ENCODE measurements at regions not wholly inside any gene's neighbourhood (a gene's known extent, or its start where the extent isn't known, plus 50 kb on each side); places are given as distances from the start of the nearest gene placed in this dataset.
A peak's percentile ranks its signal among the peaks of the same experiment; 100 is the strongest.
"Not testable (repeated sequence)": the region's sequence is repeated elsewhere in the genome, so short reads cannot be mapped to it uniquely, and the experiment has no call there.

GRCh38 chr2:176907341-176907740, 305.3 kb upstream of the HNRNPA3 start:
- ChIA-PET CTCF (no interaction called here), POLR2A (no interaction called here)
- H3K27ac Mint-ChIP-seq = no peak overlapping the region
- H3K9me3 Mint-ChIP-seq = peaks cover 0 to 7% (median 0%) of the 10 kb centered on the region in 11 donors
- peaks cover 0 to 18% (median 7%) of the 10 kb centered on the region in 5 donors for H3K27me3 Mint-ChIP-seq
- H3K4me1 ChIP-seq (ENCODE audit: control insufficient read depth in 2 of 2, insufficient read depth in 2 of 2, low read length in 2 of 2) = no peaks in the 10 kb centered on the region
- peaks cover 0 to 5% (median 0%) of the 10 kb centered on the region in 5 donors for H3K36me3 Mint-ChIP-seq
- no peak for ATAC-seq
- intact Hi-C loops (cut with micrococcal nuclease) = no loop called here
- H3K4me1 Mint-ChIP-seq = peaks cover 0 to 6% (median 0%) of the 10 kb centered on the region in 7 donors
- no peaks in the 10 kb centered on the region for H3K9me3 ChIP-seq (ENCODE audit: control insufficient read depth in 2 of 3, low read length in 3 of 3)
- no peak for DNase-seq
- H3K4me3 ChIP-seq (ENCODE audit: low read length) = no peak overlapping the region
- H3K27ac ChIP-seq (ENCODE audit: low read depth, low read length) = no peak overlapping the region
- H3K4me3 Mint-ChIP-seq = no peak overlapping the region
- no peaks in the 10 kb centered on the region for H3K27me3 ChIP-seq (ENCODE audit: control insufficient read depth in 2 of 2, insufficient read depth in 2 of 2, low read length in 2 of 2)
- H3K36me3 ChIP-seq (ENCODE audit: control insufficient read depth in 2 of 3, insufficient read depth in 3 of 3, low read length in 3 of 3) = no peaks in the 10 kb centered on the region

GRCh38 chr2:176910828-176911227, 301.8 kb upstream of the HNRNPA3 start:
- no peak overlapping the region for H3K4me3 ChIP-seq (ENCODE audit: low read length)
- Mint-ChIP-seq H3K4me3 (no peak overlapping the region), H3K36me3 (no peaks in the 10 kb centered on the region), H3K27me3 (peaks cover 0 to 17% (median 11%) of the 10 kb centered on the region in 5 donors), H3K4me1 (peaks cover 0 to 6% (median 0%) of the 10 kb centered on the region in 7 donors), H3K9me3 (peaks cover 0 to 2% (median 0%) of the 10 kb centered on the region in 11 donors), H3K27ac (peak overlapping the region in 1 of 9 donors; percentile 56)
- no peak overlapping the region for H3K27ac ChIP-seq (ENCODE audit: low read depth, low read length)
- ATAC-seq = no peak
- CTCF ChIA-PET = no interaction called here
- no peaks in the 10 kb centered on the region for H3K9me3 ChIP-seq (ENCODE audit: control insufficient read depth in 2 of 3, low read length in 3 of 3)
- POLR2A ChIA-PET = no interaction called here
- no peaks in the 10 kb centered on the region for H3K36me3 ChIP-seq (ENCODE audit: control insufficient read depth in 2 of 3, insufficient read depth in 3 of 3, low read length in 3 of 3)
- intact Hi-C loops (cut with micrococcal nuclease) = no loop called here
- no peak for DNase-seq
- no peaks in the 10 kb centered on the region for H3K27me3 ChIP-seq (ENCODE audit: control insufficient read depth in 2 of 2, insufficient read depth in 2 of 2, low read length in 2 of 2)
- H3K4me1 ChIP-seq (ENCODE audit: control insufficient read depth in 2 of 2, insufficient read depth in 2 of 2, low read length in 2 of 2) = no peaks in the 10 kb centered on the region

- Histone ChIP-seq H3K27ac (ENCODE audit: low read depth, low read length) (no peak overlapping the region), H3K4me3 (ENCODE audit: low read length) (no peak overlapping the region), H3K27me3 (ENCODE audit: control insufficient read depth in 2 of 2, insufficient read depth in 2 of 2, low read length in 2 of 2) (no peaks in the 10 kb centered on the region), H3K4me1 (ENCODE audit: control insufficient read depth in 2 of 2, insufficient read depth in 2 of 2, low read length in 2 of 2) (no peaks in the 10 kb centered on the region), H3K9me3 (ENCODE audit: control insufficient read depth in 2 of 3, low read length in 3 of 3) (no peaks in the 10 kb centered on the region), H3K36me3 (ENCODE audit: control insufficient read depth in 2 of 3, insufficient read depth in 3 of 3, low read length in 3 of 3) (no peaks in the 10 kb centered on the region)
- Mint-ChIP-seq H3K4me1 (peaks cover 0 to 6% (median 0%) of the 10 kb centered on the region in 7 donors), H3K36me3 (no peaks in the 10 kb centered on the region), H3K27me3 (peaks cover 0 to 18% (median 4%) of the 10 kb centered on the region in 5 donors), H3K9me3 (peaks cover 0 to 2% (median 0%) of the 10 kb centered on the region in 11 donors), H3K27ac (no peak overlapping the region), H3K4me3 (no peak overlapping the region)
- intact Hi-C loops (cut with micrococcal nuclease) = no loop called here
- POLR2A ChIA-PET = no interaction called here
- no peak for DNase-seq
- no peak for ATAC-seq
- CTCF ChIA-PET = no interaction called here
These were observed 298.6 kb upstream of the HNRNPA3 start for GRCh38 chr2:176913955-176914354.

GRCh38 chr2:176914371-176914770, 298.2 kb upstream of the HNRNPA3 start:
- no peaks in the 10 kb centered on the region for H3K36me3 ChIP-seq (ENCODE audit: control insufficient read depth in 2 of 3, insufficient read depth in 3 of 3, low read length in 3 of 3)
- Mint-ChIP-seq H3K27ac (no peak overlapping the region), H3K27me3 (peaks cover 0 to 20% (median 4%) of the 10 kb centered on the region in 5 donors), H3K9me3 (peaks cover 0 to 2% (median 0%) of the 10 kb centered on the region in 11 donors), H3K36me3 (no peaks in the 10 kb centered on the region), H3K4me1 (peaks cover 0 to 6% (median 0%) of the 10 kb centered on the region in 7 donors), H3K4me3 (no peak overlapping the region)
- H3K9me3 ChIP-seq (ENCODE audit: control insufficient read depth in 2 of 3, low read length in 3 of 3) = no peaks in the 10 kb centered on the region
- POLR2A ChIA-PET = no interaction called here
- ATAC-seq (no peak), DNase-seq (no peak)
- H3K27ac ChIP-seq (ENCODE audit: low read depth, low read length) = no peak overlapping the region
- H3K27me3 ChIP-seq (ENCODE audit: control insufficient read depth in 2 of 2, insufficient read depth in 2 of 2, low read length in 2 of 2) = no peaks in the 10 kb centered on the region
- CTCF ChIA-PET = no interaction called here
- no peaks in the 10 kb centered on the region for H3K4me1 ChIP-seq (ENCODE audit: control insufficient read depth in 2 of 2, insufficient read depth in 2 of 2, low read length in 2 of 2)
- intact Hi-C loops (cut with micrococcal nuclease) = no loop called here
- no peak overlapping the region for H3K4me3 ChIP-seq (ENCODE audit: low read length)

GRCh38 chr2:176922545-176922944, 290.0 kb upstream of the HNRNPA3 start:
- Mint-ChIP-seq H3K27ac (peak overlapping the region in 1 of 9 donors; percentile 53), H3K27me3 (peaks cover 0 to 15% (median 0%) of the 10 kb centered on the region in 5 donors)
- intact Hi-C loops (cut with micrococcal nuclease); H3K27ac ChIP-seq (ENCODE audit: low read depth, low read length); H3K4me1 Mint-ChIP-seq; DNase-seq; H3K4me3 Mint-ChIP-seq; CTCF ChIA-PET; ATAC-seq; H3K4me3 ChIP-seq (ENCODE audit: low read length); H3K9me3 Mint-ChIP-seq; H3K36me3 Mint-ChIP-seq; POLR2A ChIA-PET; H3K9me3 ChIP-seq (ENCODE audit: control insufficient read depth in 2 of 3, low read length in 3 of 3); H3K27me3 ChIP-seq (ENCODE audit: control insufficient read depth in 2 of 2, insufficient read depth in 2 of 2, low read length in 2 of 2); H3K36me3 ChIP-seq (ENCODE audit: control insufficient read depth in 2 of 3, insufficient read depth in 3 of 3, low read length in 3 of 3); H3K4me1 ChIP-seq (ENCODE audit: control insufficient read depth in 2 of 2, insufficient read depth in 2 of 2, low read length in 2 of 2): not testable (repeated sequence)

- peaks cover 0 to 15% (median 0%) of the 10 kb centered on the region in 5 donors for H3K27me3 Mint-ChIP-seq
- no peaks in the 10 kb centered on the region for H3K27me3 ChIP-seq (ENCODE audit: control insufficient read depth in 2 of 2, insufficient read depth in 2 of 2, low read length in 2 of 2)
- H3K36me3 ChIP-seq (ENCODE audit: control insufficient read depth in 2 of 3, insufficient read depth in 3 of 3, low read length in 3 of 3) = no peaks in the 10 kb centered on the region
- H3K4me3 Mint-ChIP-seq = no peak overlapping the region
- H3K27ac Mint-ChIP-seq = no peak overlapping the region
- no peak for DNase-seq
- peaks cover 0 to 4% (median 0%) of the 10 kb centered on the region in 5 donors for H3K36me3 Mint-ChIP-seq
- CTCF ChIA-PET = no interaction called here
- POLR2A ChIA-PET = no interaction called here
- H3K9me3 ChIP-seq (ENCODE audit: control insufficient read depth in 2 of 3, low read length in 3 of 3) = no peaks in the 10 kb centered on the region
- no peaks in the 10 kb centered on the region for H3K4me1 Mint-ChIP-seq
- intact Hi-C loops (cut with micrococcal nuclease) = no loop called here
- H3K4me3 ChIP-seq (ENCODE audit: low read length) = no peak overlapping the region
- no peak overlapping the region for H3K27ac ChIP-seq (ENCODE audit: low read depth, low read length)
- H3K9me3 Mint-ChIP-seq = peaks cover 0 to 9% (median 0%) of the 10 kb centered on the region in 11 donors
- H3K4me1 ChIP-seq (ENCODE audit: control insufficient read depth in 2 of 2, insufficient read depth in 2 of 2, low read length in 2 of 2) = no peaks in the 10 kb centered on the region
- ATAC-seq = no peak
These were observed 289.4 kb upstream of the HNRNPA3 start for GRCh38 chr2:176923205-176923604.

- intact Hi-C loops (cut with micrococcal nuclease) = loop anchor here in 1 of 2 donors (5.0 kb wide), 1 partner anchor 222 kb away; no protein-coding TSS in a partner anchor
- no peaks in the 10 kb centered on the region for H3K36me3 ChIP-seq (ENCODE audit: control insufficient read depth in 2 of 3, insufficient read depth in 3 of 3, low read length in 3 of 3)
These were observed 287.6 kb upstream of the HNRNPA3 start for GRCh38 chr2:176924909-176925534.

More at GRCh38 chr2:176924909-176925534, 287.6 kb upstream of the HNRNPA3 start:
- Mint-ChIP-seq H3K36me3 (peaks cover 0 to 5% (median 0%) of the 10 kb centered on the region in 5 donors), H3K4me3 (no peak overlapping the region), H3K27ac (no peak overlapping the region), H3K27me3 (peaks cover 0 to 11% (median 0%) of the 10 kb centered on the region in 5 donors), H3K4me1 (no peaks in the 10 kb centered on the region), H3K9me3 (peaks cover 0 to 9% (median 3%) of the 10 kb centered on the region in 11 donors)
- ChIA-PET CTCF (no interaction called here), POLR2A (no interaction called here)
- Histone ChIP-seq H3K27ac (ENCODE audit: low read depth, low read length) (no peak overlapping the region), H3K27me3 (ENCODE audit: control insufficient read depth in 2 of 2, insufficient read depth in 2 of 2, low read length in 2 of 2) (no peaks in the 10 kb centered on the region), H3K9me3 (ENCODE audit: control insufficient read depth in 2 of 3, low read length in 3 of 3) (no peaks in the 10 kb centered on the region), H3K4me1 (ENCODE audit: control insufficient read depth in 2 of 2, insufficient read depth in 2 of 2, low read length in 2 of 2) (no peaks in the 10 kb centered on the region), H3K4me3 (ENCODE audit: low read length) (no peak overlapping the region)
- ATAC-seq = no peak
- no peak for DNase-seq
